ENCODE measurements at regions not wholly inside any gene's neighbourhood (a gene's known extent, or its start where the extent isn't known, plus 50 kb on each side); places are given as distances from the start of the nearest gene placed in this dataset.

DNA sequence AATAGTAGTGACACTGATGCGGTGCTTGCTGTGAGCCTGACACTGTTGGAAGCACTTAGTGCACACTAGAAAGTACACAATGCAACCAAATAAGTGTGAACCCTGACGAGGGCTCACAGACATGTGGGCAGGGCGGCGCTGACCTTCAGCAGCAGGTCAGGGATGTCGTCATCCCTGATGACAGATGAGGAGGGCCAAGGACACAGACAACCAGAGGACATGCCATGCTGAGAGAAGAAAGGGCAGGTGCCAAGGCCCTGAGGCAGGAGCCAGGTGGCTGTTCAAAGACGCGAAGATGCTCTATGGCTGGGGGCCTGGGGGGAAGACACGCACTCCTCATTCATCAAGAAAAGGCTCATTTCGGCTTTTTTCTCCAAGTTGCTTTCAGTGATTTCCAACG is 176.4 kb upstream of the CST7 start:
- peaks cover 5% of the 10 kb centered on the region for H3K4me1 Mint-ChIP-seq
- no peaks in the 10 kb centered on the region for H3K36me3 ChIP-seq (replicated peaks in 1 of 2; ENCODE audit: control insufficient read depth in 1 of 2, insufficient read depth in 2 of 2, low read length in 2 of 2)
- 93% methylated on average over 7 of the region's 10 CpGs for WGBS (ENCODE audit: insufficient coverage)
- H3K4me3 Mint-ChIP-seq: no peak overlapping the region
- peaks cover 3 to 16% (median 4%) of the 10 kb centered on the region in 3 donors for H3K27me3 Mint-ChIP-seq (ENCODE audit: low read depth in 3 of 3)
- no peaks in the 10 kb centered on the region for H4K20me1 ChIP-seq (ENCODE audit: insufficient read depth, low read length)
- H3K9me3 ChIP-seq (replicated peaks in 1 of 2; ENCODE audit: control insufficient read depth in 1 of 2, insufficient read depth in 1 of 2, low read length in 2 of 2): peaks cover 0 to 3% of the 10 kb centered on the region in 2 donors
- H3K4me3 ChIP-seq (replicated peaks in 1 of 3; ENCODE audit: low read depth in 2 of 3, low read length in 3 of 3): no peak overlapping the region
- no peaks in the 10 kb centered on the region for H3K4me1 ChIP-seq (ENCODE audit: control insufficient read depth in 1 of 2, insufficient read depth in 2 of 2, low read length in 2 of 2)
- no peaks in the 10 kb centered on the region for H3K79me2 ChIP-seq (ENCODE audit: insufficient read depth, low read length)
- peaks cover 8 to 16% (median 9%) of the 10 kb centered on the region in 7 donors for H3K9me3 Mint-ChIP-seq
- H3K4me2 ChIP-seq (replicated peaks; ENCODE audit: extremely low read depth, low read length, poor library complexity, severe bottlenecking): no peak overlapping the region
- TF ChIP-seq, protein P1, sequence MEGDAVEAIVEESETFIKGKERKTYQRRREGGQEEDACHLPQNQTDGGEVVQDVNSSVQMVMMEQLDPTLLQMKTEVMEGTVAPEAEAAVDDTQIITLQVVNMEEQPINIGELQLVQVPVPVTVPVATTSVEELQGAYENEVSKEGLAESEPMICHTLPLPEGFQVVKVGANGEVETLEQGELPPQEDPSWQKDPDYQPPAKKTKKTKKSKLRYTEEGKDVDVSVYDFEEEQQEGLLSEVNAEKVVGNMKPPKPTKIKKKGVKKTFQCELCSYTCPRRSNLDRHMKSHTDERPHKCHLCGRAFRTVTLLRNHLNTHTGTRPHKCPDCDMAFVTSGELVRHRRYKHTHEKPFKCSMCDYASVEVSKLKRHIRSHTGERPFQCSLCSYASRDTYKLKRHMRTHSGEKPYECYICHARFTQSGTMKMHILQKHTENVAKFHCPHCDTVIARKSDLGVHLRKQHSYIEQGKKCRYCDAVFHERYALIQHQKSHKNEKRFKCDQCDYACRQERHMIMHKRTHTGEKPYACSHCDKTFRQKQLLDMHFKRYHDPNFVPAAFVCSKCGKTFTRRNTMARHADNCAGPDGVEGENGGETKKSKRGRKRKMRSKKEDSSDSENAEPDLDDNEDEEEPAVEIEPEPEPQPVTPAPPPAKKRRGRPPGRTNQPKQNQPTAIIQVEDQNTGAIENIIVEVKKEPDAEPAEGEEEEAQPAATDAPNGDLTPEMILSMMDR (IDR thresholded peaks at IDR 0.05): no peak
- no peaks in the 10 kb centered on the region for H3K27me3 ChIP-seq (ENCODE audit: control insufficient read depth in 2 of 2, insufficient read depth in 2 of 2, low read length in 2 of 2)
- no peaks in the 10 kb centered on the region for H3K36me3 Mint-ChIP-seq
- no peak overlapping the region for H3K27ac Mint-ChIP-seq
- intact Hi-C loops (cut with micrococcal nuclease): no loop called here
- no peak overlapping the region for H3K9ac ChIP-seq (ENCODE audit: insufficient read depth, low read length, poor library complexity, severe bottlenecking)
- no peak for DNase-seq
- no peak overlapping the region for H3K27ac ChIP-seq (ENCODE audit: low read depth in 1 of 2, low read length in 2 of 2)
- no peak overlapping the region for H2AFZ ChIP-seq (ENCODE audit: insufficient read depth, low read depth, low read length, poor library complexity, severe bottlenecking)

DNA sequence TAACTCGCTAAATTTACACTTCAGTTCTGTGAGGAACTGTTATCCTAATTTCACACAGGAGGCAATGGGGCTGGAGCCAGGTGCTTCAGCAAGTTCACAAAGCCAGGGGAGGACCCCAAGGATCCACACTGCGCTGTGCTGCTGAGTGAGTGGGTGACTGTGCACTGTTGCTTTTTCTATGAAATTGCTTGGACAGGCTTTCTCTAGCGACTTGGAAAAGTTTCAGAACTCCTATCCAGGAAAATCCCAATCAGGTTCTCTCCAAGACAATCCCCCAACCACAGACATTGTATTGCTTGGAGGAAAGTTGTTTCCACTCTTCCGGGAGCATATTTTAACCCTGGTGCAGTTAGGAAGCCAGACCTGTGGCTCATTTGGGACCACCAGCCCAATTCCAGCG is 175.9 kb upstream of the CST7 start:
- intact Hi-C loops (cut with micrococcal nuclease): no loop called here
- Mint-ChIP-seq H3K27ac (no peak overlapping the region), H3K36me3 (no peaks in the 10 kb centered on the region), H3K4me3 (no peak overlapping the region), H3K9me3 (peaks cover 8 to 16% (median 9%) of the 10 kb centered on the region in 7 donors), H3K4me1 (peaks cover 5% of the 10 kb centered on the region), H3K27me3 (ENCODE audit: low read depth in 3 of 3) (peaks cover 5 to 15% (median 9%) of the 10 kb centered on the region in 3 donors)
- no peak for DNase-seq
- Histone ChIP-seq H3K36me3 (replicated peaks in 1 of 2; ENCODE audit: control insufficient read depth in 1 of 2, insufficient read depth in 2 of 2, low read length in 2 of 2) (no peaks in the 10 kb centered on the region), H2AFZ (ENCODE audit: insufficient read depth, low read depth, low read length, poor library complexity, severe bottlenecking) (no peak overlapping the region), H3K27ac (ENCODE audit: low read depth in 1 of 2, low read length in 2 of 2) (no peak overlapping the region), H3K9ac (ENCODE audit: insufficient read depth, low read length, poor library complexity, severe bottlenecking) (no peak overlapping the region), H3K9me3 (replicated peaks in 1 of 2; ENCODE audit: control insufficient read depth in 1 of 2, insufficient read depth in 1 of 2, low read length in 2 of 2) (peaks cover 0 to 3% of the 10 kb centered on the region in 2 donors), H3K27me3 (ENCODE audit: control insufficient read depth in 2 of 2, insufficient read depth in 2 of 2, low read length in 2 of 2) (no peaks in the 10 kb centered on the region), H3K4me1 (ENCODE audit: control insufficient read depth in 1 of 2, insufficient read depth in 2 of 2, low read length in 2 of 2) (no peaks in the 10 kb centered on the region), H3K79me2 (ENCODE audit: insufficient read depth, low read length) (no peaks in the 10 kb centered on the region), H3K4me3 (replicated peaks in 1 of 3; ENCODE audit: low read depth in 2 of 3, low read length in 3 of 3) (no peak overlapping the region), H3K4me2 (replicated peaks; ENCODE audit: extremely low read depth, low read length, poor library complexity, severe bottlenecking) (no peak overlapping the region), H4K20me1 (ENCODE audit: insufficient read depth, low read length) (no peaks in the 10 kb centered on the region)
- TF ChIP-seq, protein P1 (IDR thresholded peaks at IDR 0.05): no peak
- WGBS (ENCODE audit: insufficient coverage): 93% methylated on average over 2 of the region's 5 CpGs

Measured in CD14-positive monocyte (primary cell).